HG03025 (cell line): ENCODE measurements at regions not wholly inside any gene's neighbourhood (a gene's known extent, or its start where the extent isn't known, plus 50 kb on each side); places are given as distances from the start of the nearest gene placed in this dataset.
"Not testable (repeated sequence)": the region's sequence is repeated elsewhere in the genome, so short reads cannot be mapped to it uniquely, and the experiment has no call there.

Experiments
- ATAC-seq: cut with Tn5 transposase; IDR thresholded peaks from one replicate; pipeline ENCODE4 v1.9.1; 2021; ENCODE audit warnings: mild to moderate bottlenecking, moderate library complexity; ENCODE audit not compliant: unreplicated experiment, low FRiP score

DNA sequence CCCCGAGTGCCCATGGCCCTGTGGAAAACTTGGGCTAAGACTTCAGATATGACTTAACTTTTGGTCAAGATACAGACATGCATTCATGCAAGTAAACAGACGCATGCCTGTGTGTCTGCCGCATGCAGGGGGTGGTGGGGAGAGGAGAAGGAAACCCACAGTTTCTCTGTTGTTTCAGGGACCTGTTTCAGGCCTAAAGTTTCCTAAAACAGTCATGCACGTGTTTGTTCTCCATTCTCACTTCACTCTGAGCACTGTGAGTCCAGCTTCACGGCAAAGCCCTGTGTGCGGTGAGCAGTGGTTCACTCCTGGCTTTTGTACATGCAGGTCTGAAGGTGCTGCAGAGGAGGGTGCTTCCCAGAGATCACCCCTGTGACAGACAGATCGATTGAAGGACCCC lies 158.7 kb downstream of the FOXL1 start:
- no peak for ATAC-seq

DNA sequence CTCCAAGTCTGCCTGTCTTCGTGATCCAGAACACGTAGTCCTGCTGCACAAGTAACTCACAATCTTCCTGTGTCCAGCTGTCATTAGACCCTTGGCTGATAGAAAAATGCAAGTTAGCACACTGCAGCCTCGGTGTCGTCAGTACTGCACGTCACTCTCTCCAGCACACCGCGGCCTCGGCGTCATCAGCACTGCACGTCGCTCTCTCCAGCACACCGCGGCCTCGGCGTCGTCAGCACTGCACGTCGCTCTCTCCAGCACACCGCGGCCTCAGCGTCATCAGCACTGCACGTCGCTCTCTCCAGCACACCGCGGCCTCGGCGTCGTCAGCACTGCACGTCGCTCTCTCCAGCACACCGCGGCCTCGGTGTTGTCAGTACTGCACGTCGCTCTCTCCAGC lies 160.0 kb downstream of the FOXL1 start:
- not testable (repeated sequence) for ATAC-seq

DNA sequence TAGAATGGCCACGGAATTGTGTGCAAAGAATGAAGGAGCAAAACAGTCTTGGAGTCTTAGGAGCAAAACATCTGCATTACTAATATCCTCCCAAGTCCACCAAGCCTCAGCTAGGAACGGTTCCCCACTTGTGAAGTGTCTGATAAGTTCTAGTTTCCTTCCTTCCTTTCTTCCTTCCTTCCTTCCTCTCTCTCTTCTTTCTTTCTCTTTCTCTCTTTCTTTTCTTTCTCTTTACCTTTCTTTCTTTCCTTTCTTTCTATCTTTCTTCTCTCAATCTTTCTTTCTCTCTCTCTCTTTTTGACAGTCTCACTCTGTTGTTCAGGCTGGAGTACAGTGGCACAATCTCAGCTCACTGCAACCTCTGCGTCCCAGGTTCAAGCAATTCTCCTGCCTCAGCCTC lies 160.8 kb downstream of the FOXL1 start:
- no peak for ATAC-seq

DNA sequence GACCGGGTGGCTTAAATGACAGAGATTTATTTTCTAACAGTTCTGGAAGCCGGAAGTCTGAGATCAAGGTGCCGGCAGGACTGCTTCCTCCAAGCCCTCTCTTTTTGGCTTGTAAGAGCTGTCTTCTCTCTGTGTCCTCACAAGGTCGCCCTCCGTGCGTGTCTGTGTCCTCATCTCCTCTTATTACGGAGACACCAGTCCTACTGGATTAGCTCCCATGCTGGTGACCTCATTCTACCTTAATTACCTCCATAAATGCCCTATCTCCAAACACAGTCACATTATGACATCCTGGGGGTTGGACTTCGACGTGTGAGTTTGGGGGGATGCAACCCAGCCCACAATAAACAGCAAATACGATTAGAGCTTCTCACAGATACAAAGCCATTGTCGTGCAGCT lies 161.5 kb downstream of the FOXL1 start:
- no peak for ATAC-seq

DNA sequence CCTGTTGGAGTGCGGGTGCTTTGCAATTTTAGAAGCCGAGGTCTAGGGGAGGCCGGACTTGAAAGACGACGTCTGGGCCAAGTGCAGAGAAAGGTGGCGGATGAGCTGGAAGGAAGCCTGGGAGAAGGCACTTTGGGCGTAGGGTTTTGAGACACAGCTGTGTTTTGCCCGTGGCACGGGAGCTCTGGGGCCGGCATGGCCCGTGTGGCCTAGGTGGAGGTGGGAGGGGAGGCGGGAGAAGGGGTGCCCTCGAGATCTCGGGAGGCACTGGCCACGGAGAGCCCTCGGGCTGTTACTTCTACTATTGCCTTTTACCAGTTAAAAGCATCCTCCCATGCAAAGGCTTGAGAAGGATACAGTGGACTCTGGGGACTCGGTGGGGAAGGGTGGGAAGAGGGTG lies 161.9 kb downstream of the FOXL1 start:
- ATAC-seq: no peak

DNA sequence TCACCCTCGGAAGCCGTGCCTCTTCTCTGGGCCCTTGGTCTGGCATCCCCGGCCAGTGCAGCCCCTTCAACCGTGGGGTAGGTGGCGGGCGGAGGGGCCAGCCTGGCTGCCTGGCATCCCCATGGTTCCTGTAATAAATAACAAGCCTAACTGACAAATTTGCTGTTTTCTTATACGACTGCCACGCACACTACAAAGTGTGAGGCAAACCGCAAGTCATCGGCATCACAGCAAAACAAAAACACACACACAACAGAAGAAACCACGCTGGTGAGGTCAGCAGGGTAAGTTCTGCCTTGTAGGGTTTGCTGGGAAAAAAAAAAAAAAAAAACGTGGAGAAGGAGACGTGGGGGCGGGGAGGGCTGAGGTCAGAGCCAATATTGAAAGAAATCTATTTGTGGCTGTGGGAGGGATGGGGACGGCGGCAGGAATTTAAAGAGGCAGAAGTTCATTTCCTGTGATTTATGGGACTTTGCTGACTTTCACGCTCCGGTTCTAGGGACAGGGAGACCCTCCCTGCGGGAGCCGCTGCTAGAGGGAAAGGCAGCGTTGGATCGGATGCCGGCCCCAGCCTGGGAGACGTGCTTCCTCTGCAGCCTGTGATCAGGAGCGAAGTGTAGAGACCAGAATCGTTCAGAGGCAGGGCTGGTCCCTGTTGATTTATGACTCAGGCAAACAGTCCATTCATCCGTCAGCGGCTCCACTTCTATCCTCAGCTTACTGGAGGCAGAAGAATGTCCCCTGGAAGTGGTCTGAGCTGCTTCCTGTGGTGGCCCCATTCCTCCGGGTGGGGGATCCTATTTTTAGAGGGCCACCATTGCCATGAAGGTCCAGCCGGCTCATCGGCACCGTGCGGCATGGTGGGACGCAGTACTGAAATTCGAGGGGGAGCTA lies 162.8 kb downstream of the FOXL1 start:
- no peak for ATAC-seq

DNA sequence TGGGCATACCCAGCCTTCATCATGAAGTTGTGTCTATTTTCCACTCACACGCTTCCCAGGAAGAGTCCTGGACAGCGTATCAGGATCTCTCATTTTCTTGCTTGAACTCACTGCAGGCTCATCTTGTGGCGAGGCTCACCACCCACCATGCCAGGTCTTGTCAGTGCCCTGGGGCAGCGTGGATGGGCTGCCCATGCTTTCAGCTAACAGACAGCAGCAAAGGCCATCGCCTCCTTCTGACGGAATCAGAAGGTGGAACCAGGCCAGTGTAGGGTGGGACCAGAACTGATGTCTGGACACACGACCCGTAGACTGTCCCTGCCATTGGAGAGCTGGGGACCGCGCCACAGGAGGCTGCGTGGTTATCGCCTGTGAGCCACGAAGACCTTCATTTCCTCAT lies 169.4 kb downstream of the FOXL1 start:
- ATAC-seq: no peak

DNA sequence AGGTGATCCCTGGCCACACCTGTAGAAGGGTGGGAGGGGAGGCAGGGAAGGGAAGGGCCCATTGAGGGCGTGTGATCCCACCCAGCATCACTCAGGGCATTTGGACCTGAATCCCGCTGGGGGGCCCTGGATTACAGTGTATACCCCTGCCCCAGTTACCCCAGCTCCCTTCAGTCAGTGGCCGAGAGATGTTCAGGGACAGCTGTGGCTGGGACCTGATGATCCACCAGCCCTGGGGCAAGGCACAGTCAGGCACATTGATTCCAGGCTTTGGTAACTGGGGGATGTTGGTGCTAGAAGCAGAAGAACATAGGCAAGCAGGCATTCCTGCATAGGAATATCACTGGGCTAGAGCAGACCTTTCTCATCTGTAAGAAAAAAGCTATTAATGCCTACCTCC lies 170.3 kb downstream of the FOXL1 start:
- no peak for ATAC-seq

DNA sequence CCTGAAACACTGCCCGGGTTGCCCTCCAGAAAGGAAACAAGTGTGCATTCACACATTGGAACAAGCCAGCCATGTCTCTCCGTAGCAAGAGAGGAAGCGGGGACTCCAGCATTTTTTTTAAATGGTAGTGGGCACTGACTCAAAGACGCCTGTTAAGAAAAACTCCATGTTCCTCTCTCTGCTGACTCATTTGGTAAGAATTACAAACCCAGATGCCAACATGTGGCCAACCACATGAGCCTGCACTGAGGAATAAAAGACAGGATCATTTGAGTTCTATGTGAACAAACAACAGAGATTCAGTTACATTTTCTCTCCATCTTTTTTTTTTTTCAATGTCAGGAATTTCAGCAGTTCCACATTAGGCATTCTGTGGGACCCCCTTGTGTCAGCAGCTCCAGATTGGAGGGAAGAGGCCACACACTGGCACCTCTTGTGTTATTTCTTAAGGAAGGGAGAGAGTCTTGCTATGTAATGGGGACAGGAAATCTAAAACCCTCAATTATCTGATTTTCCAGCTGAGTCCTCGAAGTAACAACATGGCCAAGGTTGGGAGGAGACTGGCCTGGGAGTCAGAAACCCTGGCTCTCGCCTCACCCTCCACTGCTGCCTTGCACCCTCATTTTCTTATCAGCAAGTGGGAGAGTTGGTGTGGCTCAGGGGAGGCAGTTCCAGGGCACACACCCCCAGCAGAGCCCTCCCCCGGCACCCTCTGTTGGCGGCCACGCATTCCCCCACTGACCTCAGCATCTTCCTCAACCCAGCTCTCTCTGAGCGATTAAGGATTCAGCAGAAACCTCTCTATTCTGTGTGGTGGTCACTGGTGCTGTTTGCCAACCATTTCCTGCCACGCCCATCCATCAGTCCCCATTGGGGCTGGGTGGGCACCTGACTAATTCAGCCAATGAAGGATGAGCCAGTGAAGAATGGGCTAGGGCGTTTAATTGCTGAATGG lies 173.0 kb downstream of the FOXL1 start:
- no peak for ATAC-seq

DNA sequence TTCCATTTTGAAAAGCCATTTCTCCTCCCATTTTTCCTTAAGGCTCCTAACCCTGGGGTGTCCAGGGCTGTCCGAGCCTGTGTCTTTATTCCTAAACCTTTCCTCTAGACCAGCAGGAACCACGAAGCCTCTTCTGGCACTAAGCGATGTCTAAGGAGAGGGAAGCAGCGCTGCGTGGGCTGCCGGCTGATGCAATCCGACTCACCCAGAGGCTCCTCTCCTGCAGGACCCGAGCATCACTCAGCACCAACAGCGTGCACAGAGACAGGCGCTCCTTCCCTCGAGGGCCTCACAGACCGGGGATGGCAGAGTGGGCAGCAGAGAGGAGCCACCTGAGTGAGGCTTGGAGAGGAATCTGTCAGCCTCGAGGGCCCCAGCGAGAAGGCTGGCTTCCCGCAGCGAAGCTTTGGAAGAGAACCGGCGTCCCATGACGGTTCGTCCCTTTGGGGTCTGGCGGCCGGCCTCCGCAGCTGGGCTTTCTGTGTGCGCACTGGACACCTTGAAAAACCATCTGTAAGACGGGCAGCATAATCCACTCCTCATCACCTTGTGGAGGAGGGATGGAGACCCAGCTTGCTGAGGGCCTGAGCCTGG lies 174.3 kb downstream of the FOXL1 start:
- ATAC-seq: no peak

DNA sequence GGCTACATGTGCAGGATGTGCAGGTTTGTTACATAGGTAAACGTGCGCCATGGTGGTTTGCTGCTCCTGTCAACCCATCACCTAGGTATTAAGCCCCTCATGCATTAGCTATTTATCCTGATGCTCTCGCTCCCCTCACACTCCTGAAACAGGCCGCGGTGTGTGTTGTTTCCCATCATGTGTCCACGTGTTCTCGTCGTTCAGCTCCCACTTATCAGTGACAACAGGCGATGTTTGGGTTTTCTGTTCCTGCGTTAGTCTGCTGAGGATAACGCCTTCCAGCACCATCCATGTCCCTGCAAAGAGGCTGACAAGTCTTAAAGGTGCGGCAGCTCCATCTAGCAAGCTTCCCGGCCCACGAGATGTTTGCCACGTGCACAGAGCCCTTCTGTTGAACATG lies 175.1 kb downstream of the FOXL1 start:
- ATAC-seq: no peak

DNA sequence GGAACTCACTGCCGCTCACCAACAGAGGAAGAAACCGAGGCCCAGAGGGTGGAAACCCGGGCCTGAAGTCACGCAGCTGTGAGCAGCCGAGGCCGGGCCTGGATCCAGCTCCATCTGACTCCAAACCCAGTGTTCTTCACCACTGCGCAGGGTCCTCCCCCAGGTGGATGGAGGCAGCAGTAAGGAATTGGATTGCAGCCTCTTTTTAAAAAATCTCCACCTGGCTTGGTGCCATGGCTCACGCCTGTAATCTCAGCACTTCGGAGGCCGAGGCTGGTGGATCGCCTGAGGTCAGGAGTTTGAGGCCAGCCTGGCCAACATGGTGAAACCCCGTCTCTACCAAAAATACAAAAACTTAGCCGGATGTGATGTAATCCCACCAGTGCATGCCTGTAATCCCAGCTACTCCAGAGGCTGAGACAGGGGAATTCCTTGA lies 177.2 kb downstream of the FOXL1 start:
- no peak for ATAC-seq

DNA sequence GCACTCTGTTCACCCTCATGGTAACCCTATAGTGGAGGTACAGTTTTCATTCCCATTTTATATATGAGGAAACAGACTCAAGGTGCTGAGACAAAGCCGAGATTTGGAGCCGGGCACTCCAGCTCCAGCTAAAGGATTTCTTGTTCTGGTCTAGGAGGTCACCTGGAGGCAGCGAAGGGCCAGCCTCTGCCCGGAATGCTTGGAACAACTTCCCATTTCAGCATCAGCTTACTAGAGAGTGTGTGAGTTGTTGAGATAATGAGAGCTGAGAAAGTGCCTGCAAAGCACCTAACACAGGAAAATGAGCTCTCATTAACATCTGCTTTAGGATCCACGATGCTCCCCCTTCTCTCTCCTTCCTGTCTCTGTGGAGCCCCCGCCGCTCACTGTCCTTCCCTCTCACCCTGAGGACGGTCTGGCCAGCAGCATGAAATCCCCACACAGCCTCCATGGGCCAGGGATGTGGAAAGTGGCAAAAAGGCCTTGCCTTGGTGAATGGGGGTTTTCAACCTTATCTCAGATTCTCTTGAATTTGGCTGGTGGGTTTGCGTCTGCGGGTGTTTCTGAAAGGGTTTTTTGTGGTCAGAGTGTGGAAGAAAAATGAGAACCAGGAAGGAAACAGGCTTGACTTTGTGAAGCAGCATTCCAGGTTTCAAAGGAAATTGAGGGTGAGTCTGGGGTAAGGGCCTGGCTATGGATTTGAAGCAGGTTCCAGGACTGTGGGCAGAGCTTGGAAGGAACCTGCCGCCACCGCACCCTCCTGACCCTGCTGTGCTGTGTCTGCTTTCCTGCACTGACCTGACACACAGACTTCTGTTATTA lies 178.7 kb downstream of the FOXL1 start:
- no peak for ATAC-seq

DNA sequence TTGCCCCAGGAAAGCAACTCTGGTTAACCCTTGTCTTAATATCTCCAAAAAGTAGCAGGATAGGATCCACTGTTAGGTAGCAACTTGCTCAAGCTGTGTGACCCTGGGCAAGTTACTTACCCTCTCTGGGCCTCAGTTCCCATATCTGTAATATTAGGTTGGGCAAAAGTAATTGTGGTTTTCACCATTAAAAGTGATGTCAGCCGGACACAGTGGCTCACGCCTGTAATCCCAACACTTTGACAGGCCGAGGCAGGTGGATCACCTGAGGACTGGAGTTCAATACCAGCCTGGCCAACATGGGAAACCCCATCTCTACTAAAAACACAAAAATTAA lies 179.3 kb downstream of the FOXL1 start:
- no peak for ATAC-seq

DNA sequence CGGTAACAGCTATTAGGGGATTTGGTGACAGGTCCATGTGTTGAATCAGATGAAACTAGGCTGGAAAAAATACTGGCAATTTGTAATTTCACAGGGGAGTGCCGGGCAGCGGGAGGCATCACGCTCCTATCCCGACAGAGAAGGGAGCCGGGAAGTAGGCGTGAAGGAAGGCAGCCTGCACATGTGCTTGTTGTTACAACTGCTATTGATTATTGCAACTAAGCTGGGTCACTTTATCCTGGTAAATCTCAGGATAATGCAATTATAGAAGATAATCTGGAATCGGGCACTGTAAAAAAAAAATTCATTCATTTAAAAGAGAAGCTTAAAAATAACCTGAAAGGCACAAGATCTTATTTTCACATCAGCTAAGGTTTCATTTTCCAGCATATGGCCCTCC lies 180.6 kb downstream of the FOXL1 start:
- no peak for ATAC-seq

DNA sequence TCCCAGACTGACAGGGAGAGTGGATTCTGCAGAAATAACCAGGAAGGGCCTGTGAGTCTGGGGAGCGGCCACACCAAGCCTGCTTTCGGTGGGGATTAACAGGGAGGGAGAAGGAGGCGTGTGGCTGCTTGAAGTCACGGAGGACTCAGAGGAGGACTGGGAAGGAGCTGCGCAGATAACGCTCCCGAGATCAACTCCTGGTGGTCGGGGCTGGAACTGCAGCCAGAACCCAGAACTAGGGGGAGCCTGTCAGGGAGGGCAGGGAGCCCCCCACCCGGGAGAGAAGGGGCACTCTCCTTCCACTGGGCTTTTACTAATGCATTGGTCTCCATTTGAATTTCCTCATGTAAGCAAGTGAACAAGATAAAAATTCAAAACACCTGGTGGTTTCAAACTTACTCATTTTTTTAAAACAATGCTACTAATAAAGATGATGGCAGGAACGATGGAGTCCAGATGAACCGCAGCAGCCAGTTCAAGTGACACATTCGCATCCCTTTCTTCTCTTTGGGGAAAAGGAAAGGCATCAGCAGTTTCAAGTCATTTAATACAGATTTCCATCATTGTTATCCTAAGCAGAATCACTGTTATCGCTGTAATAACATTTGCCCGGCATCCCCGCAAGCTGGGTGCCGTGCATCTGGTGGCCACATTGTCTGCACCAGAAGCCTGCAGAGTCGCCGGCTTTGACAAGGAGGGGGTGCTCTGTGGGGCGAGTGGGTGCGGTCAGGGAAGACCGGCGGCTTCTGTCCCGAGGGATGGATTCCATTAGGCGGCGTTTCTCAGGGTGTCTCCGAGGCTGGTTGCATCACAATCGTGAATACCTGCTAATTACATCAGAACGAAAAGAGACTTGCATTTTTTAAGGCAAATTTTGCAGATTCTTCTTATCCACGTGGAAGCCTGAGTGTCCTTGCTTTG lies 183.0 kb downstream of the FOXL1 start:
- no peak for ATAC-seq

DNA sequence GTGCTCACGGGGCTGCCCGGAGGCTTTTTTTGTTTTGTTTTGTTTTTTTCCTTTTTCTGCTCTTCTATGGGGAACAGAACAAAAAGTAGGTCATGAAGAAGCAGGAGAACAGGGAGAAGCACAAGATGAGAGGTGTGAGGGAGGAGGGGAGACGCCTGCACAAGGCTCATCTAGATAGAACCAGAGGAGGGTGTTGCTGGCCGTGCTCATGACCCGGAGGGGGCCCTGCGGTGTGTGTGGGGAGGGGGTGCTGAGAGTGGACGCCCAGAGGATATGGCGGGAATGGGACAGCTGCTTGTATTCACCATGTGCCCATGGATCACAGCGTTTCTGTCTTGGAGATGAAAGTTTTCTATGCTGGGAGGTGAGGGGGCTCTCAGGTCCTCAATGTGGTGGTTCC lies 183.7 kb downstream of the FOXL1 start:
- no peak for ATAC-seq

DNA sequence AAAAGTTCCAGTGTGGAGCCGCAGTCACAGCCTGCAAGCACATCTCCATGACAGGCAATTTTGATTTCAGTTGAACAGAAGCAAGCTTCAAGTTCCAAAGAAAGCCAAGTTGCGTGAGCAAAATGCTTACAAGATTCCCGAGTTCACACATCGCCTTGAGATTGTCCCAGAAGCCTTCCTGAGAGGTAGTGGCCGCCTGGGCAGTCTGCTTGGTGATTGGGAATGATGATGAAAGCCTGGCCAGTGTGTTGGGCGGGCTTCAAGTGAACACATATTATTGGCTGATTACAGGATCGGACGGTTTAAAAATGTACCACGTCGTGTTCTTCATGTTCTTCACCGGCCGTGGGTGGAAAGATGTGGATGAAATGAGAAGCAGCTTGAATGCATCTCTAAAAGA lies 185.5 kb downstream of the FOXL1 start:
- ATAC-seq: no peak

DNA sequence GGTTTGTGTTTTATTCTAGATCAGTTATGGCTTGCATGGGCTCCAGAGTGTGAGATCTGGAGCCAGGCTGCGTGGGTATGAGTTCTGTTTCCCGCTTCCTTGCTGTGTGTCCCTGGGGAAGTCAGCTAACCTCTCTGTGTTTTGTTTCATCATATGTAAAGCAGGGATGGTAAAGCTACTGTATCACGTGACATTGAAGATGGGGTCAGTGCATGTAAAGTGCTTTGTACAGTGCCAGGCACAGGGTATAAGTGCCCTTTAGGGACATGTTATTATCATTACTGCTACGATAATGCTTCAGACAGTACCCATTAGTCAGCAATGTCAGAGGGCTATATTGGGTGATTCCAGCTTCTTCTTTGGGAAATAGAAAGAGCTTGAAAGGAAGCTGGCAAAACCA lies 186.2 kb downstream of the FOXL1 start:
- ATAC-seq: no peak
